Activated naive CD8-positive, alpha-beta T cell treated with anti-CD3 and anti-CD28 coated beads, Interleukin-2, amount 50 U/mL, for 24 hours (primary cell): ENCODE measurements at regions not wholly inside any gene's neighbourhood (a gene's known extent, or its start where the extent isn't known, plus 50 kb on each side); places are given as distances from the start of the nearest gene placed in this dataset.

Source experiments
- ATAC-seq: fragments of 150-1000 bp; cut with Tn5 transposase; one replicate; pipeline ENCODE4 v1.10.0; 2021
- DNase-seq: peaks from one replicate; pipeline ENCODE4 v3.0.0; 2021
- H3K27ac Mint-ChIP-seq: one replicate; pipeline ENCODE4 v1.8.0; 2021; ENCODE audit warnings: mild to moderate bottlenecking, mixed read lengths
- H3K27me3 Mint-ChIP-seq: one replicate; pipeline ENCODE4 v1.8.0; 2021; ENCODE audit warnings: mixed read lengths
- H3K36me3 Mint-ChIP-seq: one replicate; pipeline ENCODE4 v1.8.0; 2021; ENCODE audit warnings: low read depth, mixed read lengths
- H3K4me1 Mint-ChIP-seq: one replicate; pipeline ENCODE4 v1.8.0; 2021; ENCODE audit warnings: mixed read lengths
- H3K4me3 Mint-ChIP-seq: one replicate; pipeline ENCODE4 v1.8.0; 2021; ENCODE audit warnings: mild to moderate bottlenecking, moderate library complexity, mixed read lengths
- H3K9me3 Mint-ChIP-seq: one replicate; pipeline ENCODE4 v1.8.0; 2021; ENCODE audit warnings: mixed read lengths

- ATAC-seq = no peak
- Mint-ChIP-seq H3K4me3 (no peak overlapping the region), H3K36me3 (no peaks in the 10 kb centered on the region), H3K27ac (no peak overlapping the region), H3K4me1 (no peaks in the 10 kb centered on the region), H3K9me3 (peaks cover 24% of the 10 kb centered on the region), H3K27me3 (no peaks in the 10 kb centered on the region)
- no peak for DNase-seq
Observed at GRCh38 chr5:29587832-29588231, 1605.7 kb upstream of the CDH6 start.

- peaks cover 15% of the 10 kb centered on the region for H3K9me3 Mint-ChIP-seq
- DNase-seq (no peak), ATAC-seq (no peak)
- H3K27me3 Mint-ChIP-seq = no peaks in the 10 kb centered on the region
- H3K4me1 Mint-ChIP-seq = no peaks in the 10 kb centered on the region
- no peak overlapping the region for H3K27ac Mint-ChIP-seq
- no peak overlapping the region for H3K4me3 Mint-ChIP-seq
- H3K36me3 Mint-ChIP-seq = no peaks in the 10 kb centered on the region
Observed at GRCh38 chr5:29568028-29568427, 1625.5 kb upstream of the CDH6 start.

- Mint-ChIP-seq H3K4me1 (no peaks in the 10 kb centered on the region), H3K27ac (no peak overlapping the region), H3K27me3 (no peaks in the 10 kb centered on the region), H3K4me3 (no peak overlapping the region), H3K36me3 (no peaks in the 10 kb centered on the region), H3K9me3 (peaks cover 18% of the 10 kb centered on the region)
- no peak for ATAC-seq
- DNase-seq = no peak
Observed at GRCh38 chr5:29561564-29561963, 1631.9 kb upstream of the CDH6 start.

- Mint-ChIP-seq H3K27me3 (no peaks in the 10 kb centered on the region), H3K4me1 (no peaks in the 10 kb centered on the region), H3K27ac (no peak overlapping the region), H3K36me3 (no peaks in the 10 kb centered on the region), H3K9me3 (peaks cover 29% of the 10 kb centered on the region), H3K4me3 (no peak overlapping the region)
- DNase-seq = no peak
- ATAC-seq = no peak
Observed at GRCh38 chr5:29550523-29550922, 1643.0 kb upstream of the CDH6 start.

GRCh38 chr5:29548262-29548661 lies 1645.2 kb upstream of the CDH6 start:
- no peak overlapping the region for H3K27ac Mint-ChIP-seq
- H3K9me3 Mint-ChIP-seq = peaks cover 23% of the 10 kb centered on the region
- DNase-seq = no peak
- no peaks in the 10 kb centered on the region for H3K36me3 Mint-ChIP-seq
- ATAC-seq = no peak
- H3K4me1 Mint-ChIP-seq = no peaks in the 10 kb centered on the region
- no peaks in the 10 kb centered on the region for H3K27me3 Mint-ChIP-seq
- H3K4me3 Mint-ChIP-seq = no peak overlapping the region

GRCh38 chr5:29547236-29547865 lies 1646.1 kb upstream of the CDH6 start:
- ATAC-seq (no peak), DNase-seq (no peak)
- Mint-ChIP-seq H3K36me3 (no peaks in the 10 kb centered on the region), H3K27me3 (no peaks in the 10 kb centered on the region), H3K9me3 (peaks cover 18% of the 10 kb centered on the region), H3K27ac (no peak overlapping the region), H3K4me1 (no peaks in the 10 kb centered on the region), H3K4me3 (no peak overlapping the region)

- Mint-ChIP-seq H3K36me3 (no peaks in the 10 kb centered on the region), H3K9me3 (peaks cover 18% of the 10 kb centered on the region), H3K4me3 (no peak overlapping the region), H3K27ac (no peak overlapping the region), H3K27me3 (no peaks in the 10 kb centered on the region), H3K4me1 (no peaks in the 10 kb centered on the region)
- no peak for ATAC-seq
- no peak for DNase-seq
Observed at GRCh38 chr5:29543501-29543900, 1650.0 kb upstream of the CDH6 start.

GRCh38 chr5:29524227-29524626 lies 1669.3 kb upstream of the CDH6 start:
- Mint-ChIP-seq H3K36me3 (no peaks in the 10 kb centered on the region), H3K4me3 (no peak overlapping the region), H3K27me3 (no peaks in the 10 kb centered on the region), H3K4me1 (no peaks in the 10 kb centered on the region), H3K27ac (no peak overlapping the region), H3K9me3 (peaks cover 29% of the 10 kb centered on the region)
- DNase-seq = no peak
- no peak for ATAC-seq

- no peaks in the 10 kb centered on the region for H3K4me1 Mint-ChIP-seq
- no peak overlapping the region for H3K4me3 Mint-ChIP-seq
- peaks cover 16% of the 10 kb centered on the region for H3K9me3 Mint-ChIP-seq
- DNase-seq (no peak), ATAC-seq (no peak)
- no peak overlapping the region for H3K27ac Mint-ChIP-seq
- H3K27me3 Mint-ChIP-seq = no peaks in the 10 kb centered on the region
- H3K36me3 Mint-ChIP-seq = no peaks in the 10 kb centered on the region
Observed at GRCh38 chr5:29518176-29518575, 1675.3 kb upstream of the CDH6 start.

- no peaks in the 10 kb centered on the region for H3K36me3 Mint-ChIP-seq
- H3K4me1 Mint-ChIP-seq = no peaks in the 10 kb centered on the region
- no peak overlapping the region for H3K4me3 Mint-ChIP-seq
- DNase-seq (no peak), ATAC-seq (no peak)
- no peaks in the 10 kb centered on the region for H3K27me3 Mint-ChIP-seq
- H3K9me3 Mint-ChIP-seq = peaks cover 12% of the 10 kb centered on the region
- no peak overlapping the region for H3K27ac Mint-ChIP-seq
Observed at GRCh38 chr5:29516224-29516623, 1677.3 kb upstream of the CDH6 start.

GRCh38 chr5:29508131-29508530 lies 1685.4 kb upstream of the CDH6 start:
- Mint-ChIP-seq H3K4me3 (no peak overlapping the region), H3K36me3 (no peaks in the 10 kb centered on the region), H3K4me1 (no peaks in the 10 kb centered on the region), H3K27me3 (no peaks in the 10 kb centered on the region), H3K27ac (no peak overlapping the region), H3K9me3 (peaks cover 24% of the 10 kb centered on the region)
- DNase-seq (no peak), ATAC-seq (no peak)

GRCh38 chr5:29504411-29504810 lies 1689.1 kb upstream of the CDH6 start:
- no peaks in the 10 kb centered on the region for H3K4me1 Mint-ChIP-seq
- no peaks in the 10 kb centered on the region for H3K27me3 Mint-ChIP-seq
- H3K9me3 Mint-ChIP-seq = peaks cover 22% of the 10 kb centered on the region
- H3K36me3 Mint-ChIP-seq = no peaks in the 10 kb centered on the region
- ATAC-seq (no peak), DNase-seq (no peak)
- no peak overlapping the region for H3K4me3 Mint-ChIP-seq
- no peak overlapping the region for H3K27ac Mint-ChIP-seq

GRCh38 chr5:29498860-29499259 lies 1694.6 kb upstream of the CDH6 start:
- no peak for DNase-seq
- ATAC-seq = no peak
- H3K9me3 Mint-ChIP-seq = peaks cover 23% of the 10 kb centered on the region
- no peaks in the 10 kb centered on the region for H3K27me3 Mint-ChIP-seq
- H3K4me3 Mint-ChIP-seq = no peak overlapping the region
- H3K27ac Mint-ChIP-seq = no peak overlapping the region
- no peaks in the 10 kb centered on the region for H3K4me1 Mint-ChIP-seq
- H3K36me3 Mint-ChIP-seq = no peaks in the 10 kb centered on the region

- H3K27me3 Mint-ChIP-seq = no peaks in the 10 kb centered on the region
- DNase-seq (no peak), ATAC-seq (no peak)
- H3K4me1 Mint-ChIP-seq = no peaks in the 10 kb centered on the region
- H3K9me3 Mint-ChIP-seq = peaks cover 23% of the 10 kb centered on the region
- H3K27ac Mint-ChIP-seq = no peak overlapping the region
- no peaks in the 10 kb centered on the region for H3K36me3 Mint-ChIP-seq
- H3K4me3 Mint-ChIP-seq = no peak overlapping the region
Observed at GRCh38 chr5:29498412-29498811, 1695.1 kb upstream of the CDH6 start.

- no peak for DNase-seq
- Mint-ChIP-seq H3K9me3 (peaks cover 26% of the 10 kb centered on the region), H3K36me3 (no peaks in the 10 kb centered on the region), H3K27ac (no peak overlapping the region), H3K4me1 (no peaks in the 10 kb centered on the region), H3K27me3 (no peaks in the 10 kb centered on the region), H3K4me3 (no peak overlapping the region)
- no peak for ATAC-seq
Observed at GRCh38 chr5:29485333-29485732, 1708.2 kb upstream of the CDH6 start.

- Mint-ChIP-seq H3K27ac (no peak overlapping the region), H3K27me3 (no peaks in the 10 kb centered on the region), H3K36me3 (no peaks in the 10 kb centered on the region), H3K9me3 (peaks cover 18% of the 10 kb centered on the region), H3K4me1 (no peaks in the 10 kb centered on the region), H3K4me3 (no peak overlapping the region)
- no peak for ATAC-seq
- DNase-seq = no peak
Observed at GRCh38 chr5:29469581-29469980, 1723.9 kb upstream of the CDH6 start.
